Lung (tissue), 11 donors: ENCODE measurements at regions not wholly inside any gene's neighbourhood (a gene's known extent, or its start where the extent isn't known, plus 50 kb on each side); places are given as distances from the start of the nearest gene placed in this dataset.

Experiments used
- ATAC-seq: fragments of 200-7000 bp; cut with Tn5 transposase; one replicate; pipeline ENCODE4 v1.9.1; 2020; ENCODE audit warnings: moderate number of reproducible peaks; ENCODE audit not compliant: insufficient read depth, low FRiP score
- DNase-seq, 3 donors: peaks; one replicate each; pipeline ENCODE4 v3.0.0-alpha.2; 2013 to 2017
- H3K27ac ChIP-seq, 2 donors: one replicate each; pipeline ENCODE4 v1.5.1; 2013; ENCODE audit warnings: mild to moderate bottlenecking in 2 of 2, moderate library complexity in 2 of 2, control low read depth in 1 of 2, inconsistent platforms in 1 of 2, low read depth in 1 of 2, low read length in 1 of 2
- H3K27me3 ChIP-seq, 3 donors: one replicate each; pipeline ENCODE4 v1.5.1; 2013; ENCODE audit warnings: low read length in 2 of 3; ENCODE audit not compliant: control insufficient read depth in 3 of 3, insufficient read depth in 3 of 3
- H3K36me3 ChIP-seq, 4 donors: one replicate each; pipeline ENCODE4 v1.5.1; 2013; ENCODE audit warnings: low read length in 4 of 4, mild to moderate bottlenecking in 1 of 4, moderate library complexity in 1 of 4; ENCODE audit not compliant: control insufficient read depth in 4 of 4, insufficient read depth in 4 of 4
- H3K4me1 ChIP-seq, 5 donors: one replicate each; pipeline ENCODE4 v1.5.1; 2013; ENCODE audit warnings: low read length in 5 of 5, mild to moderate bottlenecking in 2 of 5, moderate library complexity in 1 of 5; ENCODE audit not compliant: control insufficient read depth in 5 of 5, insufficient read depth in 5 of 5
- H3K4me3 ChIP-seq: one replicate; pipeline ENCODE4 v1.5.1; 2013; ENCODE audit warnings: mild to moderate bottlenecking, control low read depth, moderate library complexity
- H3K9ac ChIP-seq, 2 donors: one replicate each; pipeline ENCODE4 v1.5.1; 2013; ENCODE audit warnings: low read length in 2 of 2, control low read depth in 1 of 2; ENCODE audit not compliant: insufficient read depth in 1 of 2
- H3K9me3 ChIP-seq, 4 donors: one replicate each; pipeline ENCODE4 v1.5.1; 2013; ENCODE audit warnings: low read length in 3 of 4, mild to moderate bottlenecking in 1 of 4, moderate library complexity in 1 of 4; ENCODE audit not compliant: control insufficient read depth in 4 of 4, insufficient read depth in 3 of 4
- WGBS, 2 donors: extraction: QIAGEN DNeasy Blood & Tissue Kit; methylation state at CpG; one replicate each; pipeline ENCODE4 v1.1.7; 2013; 5-methylcytosine and 5-hydroxymethylcytosine counted together
- TF ChIP-seq, protein P1 (sequence below): IDR thresholded peaks from 2 replicates; pipeline ENCODE4 v1.5.1; 2012; ENCODE audit warnings: mild to moderate bottlenecking; ENCODE audit errors: control extremely low read depth, extremely low read depth
- donor health status: control.
- donor health status: control.
- donor health status: Bipolar disorder and iron deficiency.
- donor health status: healthy.
- donor health status: DM: yes; HTN: yes; CAD: no.

DNA sequence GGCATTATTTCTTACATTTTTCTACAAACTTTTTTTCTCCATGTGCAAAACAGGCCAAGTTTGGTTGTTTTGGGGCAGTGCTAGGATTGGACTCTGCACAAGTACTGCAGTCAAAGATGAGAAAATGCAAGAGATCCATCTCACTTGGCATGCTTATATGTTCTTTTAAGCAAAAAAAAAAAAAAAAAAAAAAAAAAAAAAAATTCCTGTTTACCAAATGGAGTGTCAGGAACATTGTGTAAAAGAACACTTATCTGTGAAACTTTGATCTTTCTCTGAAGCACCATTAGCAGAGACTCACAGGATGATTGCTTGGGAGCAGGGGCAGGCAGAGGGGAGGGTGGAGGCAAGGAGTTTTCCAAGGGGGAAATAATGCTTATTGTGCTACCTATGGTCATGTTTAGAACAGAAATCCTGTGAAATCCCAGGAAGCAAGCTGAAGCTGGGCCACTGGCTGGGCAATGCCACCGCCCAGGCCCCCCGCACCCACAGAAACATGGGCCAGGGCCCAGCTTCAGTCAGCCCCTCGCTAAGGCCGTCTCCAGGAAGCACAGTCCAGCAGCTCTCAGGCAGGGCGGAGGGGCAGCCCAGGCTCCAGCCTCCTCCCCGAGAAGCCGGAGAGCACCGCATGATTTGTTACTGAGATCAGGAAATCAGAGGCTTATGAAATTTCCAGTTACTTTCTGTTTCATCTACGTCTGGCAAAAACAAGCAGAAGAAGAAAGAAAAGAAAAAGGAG lies 229.4 kb downstream of the ZNF516 start:
- TF ChIP-seq, protein P1, sequence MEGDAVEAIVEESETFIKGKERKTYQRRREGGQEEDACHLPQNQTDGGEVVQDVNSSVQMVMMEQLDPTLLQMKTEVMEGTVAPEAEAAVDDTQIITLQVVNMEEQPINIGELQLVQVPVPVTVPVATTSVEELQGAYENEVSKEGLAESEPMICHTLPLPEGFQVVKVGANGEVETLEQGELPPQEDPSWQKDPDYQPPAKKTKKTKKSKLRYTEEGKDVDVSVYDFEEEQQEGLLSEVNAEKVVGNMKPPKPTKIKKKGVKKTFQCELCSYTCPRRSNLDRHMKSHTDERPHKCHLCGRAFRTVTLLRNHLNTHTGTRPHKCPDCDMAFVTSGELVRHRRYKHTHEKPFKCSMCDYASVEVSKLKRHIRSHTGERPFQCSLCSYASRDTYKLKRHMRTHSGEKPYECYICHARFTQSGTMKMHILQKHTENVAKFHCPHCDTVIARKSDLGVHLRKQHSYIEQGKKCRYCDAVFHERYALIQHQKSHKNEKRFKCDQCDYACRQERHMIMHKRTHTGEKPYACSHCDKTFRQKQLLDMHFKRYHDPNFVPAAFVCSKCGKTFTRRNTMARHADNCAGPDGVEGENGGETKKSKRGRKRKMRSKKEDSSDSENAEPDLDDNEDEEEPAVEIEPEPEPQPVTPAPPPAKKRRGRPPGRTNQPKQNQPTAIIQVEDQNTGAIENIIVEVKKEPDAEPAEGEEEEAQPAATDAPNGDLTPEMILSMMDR = no peak
- peaks cover 0 to 4% (median 0%) of the 10 kb centered on the region in 3 donors for H3K27me3 ChIP-seq
- peaks cover 0 to 58% (median 22%) of the 10 kb centered on the region in 5 donors for H3K4me1 ChIP-seq
- no peak overlapping the region for H3K4me3 ChIP-seq
- DNase-seq (peak; percentile 87 to 95 (median 90)), ATAC-seq (peak; percentile 88)
- WGBS, 2 donors = 10 to 19% methylated on average over 9 of the region's 9 CpGs
- peak overlapping the region; percentile 37 to 85 for H3K9ac ChIP-seq
- H3K9me3 ChIP-seq = no peaks in the 10 kb centered on the region
- H3K36me3 ChIP-seq = no peaks in the 10 kb centered on the region
- peak overlapping the region in 1 of 2 donors; percentile 88 for H3K27ac ChIP-seq

DNA sequence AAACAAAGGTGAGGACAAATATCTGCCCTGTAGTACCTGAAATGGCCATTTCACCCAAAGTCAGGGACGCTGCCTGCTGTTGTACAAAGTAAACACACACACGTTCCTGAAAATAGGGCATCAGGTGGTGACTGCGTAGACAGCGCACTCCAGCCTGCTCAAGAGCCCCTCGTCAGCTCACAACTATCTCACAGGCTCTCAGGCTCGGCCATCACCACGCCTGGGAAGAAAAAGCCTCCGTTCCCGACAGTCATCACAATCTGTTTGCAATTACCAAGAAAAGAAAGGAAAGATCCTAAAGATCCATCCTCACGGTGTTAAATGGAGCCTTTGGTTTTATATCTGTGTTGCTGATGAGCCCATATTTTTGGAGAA lies 230.2 kb downstream of the ZNF516 start:
- peak overlapping the region in 1 of 2 donors; percentile 75 for H3K27ac ChIP-seq
- no peak overlapping the region for H3K9ac ChIP-seq
- 72 to 87% methylated on average over 10 of the region's 10 CpGs for WGBS, 2 donors
- no peaks in the 10 kb centered on the region for H3K36me3 ChIP-seq
- peaks cover 0 to 4% (median 0%) of the 10 kb centered on the region in 3 donors for H3K27me3 ChIP-seq
- ATAC-seq (no peak), DNase-seq (no peak)
- H3K4me3 ChIP-seq = no peak overlapping the region
- TF ChIP-seq, protein P1 = no peak
- no peaks in the 10 kb centered on the region for H3K9me3 ChIP-seq
- H3K4me1 ChIP-seq = peaks cover 0 to 60% (median 22%) of the 10 kb centered on the region in 5 donors

DNA sequence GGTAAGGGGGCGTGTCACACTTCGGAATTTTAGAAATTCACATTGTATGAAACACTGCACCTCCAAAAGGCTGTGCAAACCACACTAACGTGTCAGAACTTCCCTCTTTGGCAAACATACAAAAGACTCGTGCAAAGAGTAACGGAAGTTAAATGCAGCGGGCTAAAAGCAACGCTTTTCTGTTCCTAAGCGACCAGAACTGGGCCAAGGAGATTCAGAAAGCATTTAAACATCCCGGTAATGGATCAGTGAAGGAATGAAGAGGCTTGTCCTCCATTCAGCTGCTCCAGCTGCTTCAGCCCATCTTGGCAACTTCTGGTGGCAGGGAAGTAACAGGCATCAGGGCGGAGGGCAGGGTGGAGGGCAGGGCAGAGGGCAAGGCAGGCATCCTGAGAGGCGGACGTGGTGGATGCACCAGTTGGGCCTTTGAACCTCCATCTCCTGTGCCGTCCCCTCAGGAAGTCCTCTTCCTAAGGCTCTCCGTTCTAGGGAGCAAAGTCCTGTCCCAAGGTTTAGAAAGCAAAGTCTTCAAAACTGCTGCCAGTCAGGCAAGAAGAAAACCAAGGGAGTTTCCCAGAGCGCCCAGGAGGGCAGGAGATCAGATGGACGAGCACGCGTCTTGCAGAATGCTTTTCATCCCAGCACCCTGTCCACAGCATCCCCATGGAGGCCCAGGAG lies 230.7 kb downstream of the ZNF516 start:
- no peak for ATAC-seq

More for the DNA sequence above, 230.7 kb downstream of the ZNF516 start:
- H3K9me3 ChIP-seq = no peaks in the 10 kb centered on the region
- H3K36me3 ChIP-seq = no peaks in the 10 kb centered on the region
- 62 to 67% methylated on average over 18 of the region's 18 CpGs for WGBS, 2 donors
- peak; percentile 40 to 81 (median 77) for DNase-seq
- H3K4me3 ChIP-seq = no peak overlapping the region
- H3K27ac ChIP-seq = peak overlapping the region in 1 of 2 donors; percentile 75
- H3K9ac ChIP-seq = no peak overlapping the region
- H3K4me1 ChIP-seq = peaks cover 0 to 65% (median 22%) of the 10 kb centered on the region in 5 donors
- H3K27me3 ChIP-seq = peaks cover 0 to 4% (median 0%) of the 10 kb centered on the region in 3 donors
- TF ChIP-seq, protein P1 = no peak
